Ascending aorta (tissue), 2 donors: ENCODE measurements at regions not wholly inside any gene's neighbourhood (a gene's known extent, or its start where the extent isn't known, plus 50 kb on each side); places are given as distances from the start of the nearest gene placed in this dataset.

Source experiments
- DNase-seq, 2 donors: peaks; one replicate each; pipeline ENCODE4 v3.0.0-alpha.2; 2019; ENCODE audit warnings: low spot score in 2 of 2
- H3K27ac ChIP-seq, 2 donors: fragments of 200-600 bp; sonication (generic); one replicate each; pipeline ENCODE4 v1.5.1; 2016 to 2017; ENCODE audit warnings: mild to moderate bottlenecking in 1 of 2
- H3K27me3 ChIP-seq: fragments of 200-600 bp; sonication (generic); one replicate; pipeline ENCODE4 v1.5.1; 2017
- H3K36me3 ChIP-seq, 2 donors: fragments of 200-600 bp; sonication (generic); one replicate each; pipeline ENCODE4 v1.5.1; 2016
- H3K4me1 ChIP-seq, 2 donors: fragments of 200-600 bp; sonication (generic); one replicate each; pipeline ENCODE4 v1.5.1; 2016 to 2017; ENCODE audit warnings: mild to moderate bottlenecking in 1 of 2
- H3K4me3 ChIP-seq, 2 donors: fragments of 200-600 bp; sonication (generic); one replicate each; pipeline ENCODE4 v1.5.1; 2016 to 2017; ENCODE audit warnings: mild to moderate bottlenecking in 1 of 2
- H3K9me3 ChIP-seq, 2 donors: fragments of 200-600 bp; sonication (generic); one replicate each; pipeline ENCODE4 v1.5.1; 2016
- intact Hi-C: fragments of 100-400 bp; cut with DNase I; formaldehyde crosslinking; loops from one replicate; pipeline ENCODE4 v1.15.1; 2023
- TF ChIP-seq, protein P1 (sequence below), 3 experiments: fragments of 200-600 bp in 2 of 3; fragments of 450-650 bp in 1 of 3; sonication (generic) in 2 of 3; IDR thresholded peaks; one replicate each; pipeline ENCODE4 v1.5.1; 2016 to 2019; ENCODE audit warnings: antibody characterized with exemption in 3 of 3, mild to moderate bottlenecking in 1 of 3, moderate library complexity in 1 of 3

DNA sequence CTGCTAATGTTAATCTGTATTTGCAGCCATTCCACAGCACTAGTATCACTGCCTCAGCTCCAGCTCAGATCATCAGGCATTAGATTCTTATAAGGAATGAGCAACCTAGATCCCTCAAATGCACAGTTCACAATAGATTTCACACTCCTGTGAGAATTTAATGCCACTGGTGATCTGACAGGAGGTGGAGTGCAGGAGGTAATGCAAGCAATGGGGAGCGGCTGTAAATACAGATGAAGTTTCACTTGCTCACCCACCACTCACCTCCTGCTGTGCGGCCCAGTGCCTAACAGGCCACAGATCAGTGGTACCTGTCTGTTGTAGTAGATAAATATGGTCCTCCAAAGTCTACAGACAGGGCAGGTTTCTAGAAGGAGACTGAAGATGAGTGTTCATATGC is 97.7 kb upstream of the TMEFF2 start:
- no peaks in the 10 kb centered on the region for H3K27me3 ChIP-seq
- intact Hi-C loops = no loop called here
- no peak overlapping the region for H3K27ac ChIP-seq
- no peaks in the 10 kb centered on the region for H3K36me3 ChIP-seq
- no peaks in the 10 kb centered on the region for H3K9me3 ChIP-seq
- no peak overlapping the region for H3K4me3 ChIP-seq
- H3K4me1 ChIP-seq = no peaks in the 10 kb centered on the region
- TF ChIP-seq, protein P1, sequence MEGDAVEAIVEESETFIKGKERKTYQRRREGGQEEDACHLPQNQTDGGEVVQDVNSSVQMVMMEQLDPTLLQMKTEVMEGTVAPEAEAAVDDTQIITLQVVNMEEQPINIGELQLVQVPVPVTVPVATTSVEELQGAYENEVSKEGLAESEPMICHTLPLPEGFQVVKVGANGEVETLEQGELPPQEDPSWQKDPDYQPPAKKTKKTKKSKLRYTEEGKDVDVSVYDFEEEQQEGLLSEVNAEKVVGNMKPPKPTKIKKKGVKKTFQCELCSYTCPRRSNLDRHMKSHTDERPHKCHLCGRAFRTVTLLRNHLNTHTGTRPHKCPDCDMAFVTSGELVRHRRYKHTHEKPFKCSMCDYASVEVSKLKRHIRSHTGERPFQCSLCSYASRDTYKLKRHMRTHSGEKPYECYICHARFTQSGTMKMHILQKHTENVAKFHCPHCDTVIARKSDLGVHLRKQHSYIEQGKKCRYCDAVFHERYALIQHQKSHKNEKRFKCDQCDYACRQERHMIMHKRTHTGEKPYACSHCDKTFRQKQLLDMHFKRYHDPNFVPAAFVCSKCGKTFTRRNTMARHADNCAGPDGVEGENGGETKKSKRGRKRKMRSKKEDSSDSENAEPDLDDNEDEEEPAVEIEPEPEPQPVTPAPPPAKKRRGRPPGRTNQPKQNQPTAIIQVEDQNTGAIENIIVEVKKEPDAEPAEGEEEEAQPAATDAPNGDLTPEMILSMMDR (IDR thresholded peaks at IDR 0.05) = no peak
- no peak for DNase-seq

DNA sequence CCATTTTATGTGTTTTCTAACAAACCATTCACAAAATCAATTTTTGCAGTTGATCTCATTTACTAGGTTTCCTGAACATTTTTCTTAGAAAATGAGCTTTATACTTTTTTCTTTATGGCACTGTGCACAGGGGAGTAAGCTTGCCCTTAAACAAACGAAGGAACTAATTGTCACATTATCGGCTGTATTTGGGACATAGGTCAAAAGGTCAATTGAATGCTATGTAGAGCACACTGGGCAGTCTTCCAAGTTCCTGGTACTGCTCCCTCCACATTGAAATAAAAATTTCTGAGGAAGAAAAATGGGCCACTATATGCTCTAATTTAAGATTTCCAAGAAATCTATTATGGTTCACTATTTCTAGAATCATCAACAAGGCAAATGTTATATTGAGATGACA is 93.6 kb upstream of the TMEFF2 start:
- Histone ChIP-seq H3K9me3 (no peaks in the 10 kb centered on the region), H3K27ac (no peak overlapping the region), H3K36me3 (no peaks in the 10 kb centered on the region), H3K27me3 (no peaks in the 10 kb centered on the region), H3K4me1 (no peaks in the 10 kb centered on the region), H3K4me3 (no peak overlapping the region)
- no peak for DNase-seq
- intact Hi-C loops = no loop called here
- TF ChIP-seq, protein P1 (IDR thresholded peaks at IDR 0.05) = no peak

DNA sequence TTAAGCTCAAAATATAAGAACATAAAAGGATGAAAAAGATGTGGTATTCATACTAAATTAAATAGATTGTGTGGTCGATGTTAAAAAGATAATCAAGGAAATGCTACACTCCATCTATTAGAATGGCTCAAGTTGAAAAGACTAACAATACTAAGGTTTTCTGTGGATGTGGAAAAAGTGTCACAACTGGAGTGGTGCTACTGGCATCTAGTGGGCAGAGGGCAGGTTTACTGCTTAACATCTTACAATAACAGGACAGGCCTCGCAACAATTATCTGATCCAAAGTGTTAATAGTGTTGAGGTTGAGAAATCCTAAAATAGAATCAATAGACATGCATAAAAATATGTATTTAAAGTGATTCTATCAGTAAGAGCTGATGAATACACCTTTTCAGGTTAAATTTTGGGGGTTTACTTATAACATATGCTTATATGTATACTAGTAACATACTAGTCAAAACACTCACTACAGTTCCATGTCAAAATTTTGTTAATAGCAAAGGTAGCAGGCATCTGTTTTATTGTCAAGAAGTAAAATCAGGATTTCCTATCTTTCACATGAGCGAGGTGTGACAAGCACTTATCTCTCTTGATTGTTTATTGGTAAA is 91.5 kb upstream of the TMEFF2 start:
- intact Hi-C loops = no loop called here
- Histone ChIP-seq H3K4me3 (no peak overlapping the region), H3K36me3 (no peaks in the 10 kb centered on the region), H3K27me3 (no peaks in the 10 kb centered on the region), H3K27ac (no peak overlapping the region), H3K4me1 (no peaks in the 10 kb centered on the region), H3K9me3 (no peaks in the 10 kb centered on the region)
- TF ChIP-seq, protein P1 (IDR thresholded peaks at IDR 0.05) = no peak
- no peak for DNase-seq

DNA sequence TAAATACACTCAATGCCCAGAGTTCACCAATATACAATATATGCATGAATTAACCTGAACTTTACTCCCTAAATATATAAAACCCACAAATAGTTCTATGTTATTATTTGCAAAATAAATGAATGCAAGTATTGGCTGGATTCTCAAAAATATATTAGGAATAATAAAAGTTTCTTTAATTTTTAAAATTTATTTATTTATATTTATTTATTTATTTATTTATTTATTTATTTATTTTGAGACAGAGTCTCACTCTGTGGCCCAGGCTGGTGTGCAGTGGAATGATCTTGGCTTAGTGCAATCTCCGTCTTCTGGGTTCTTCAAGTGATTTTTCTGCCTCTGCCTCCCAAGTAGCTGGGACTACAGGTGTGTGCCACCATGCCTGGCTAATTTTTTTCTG is 88.7 kb upstream of the TMEFF2 start:
- TF ChIP-seq, protein P1 (IDR thresholded peaks at IDR 0.05) = no peak
- no peak overlapping the region for H3K4me3 ChIP-seq
- H3K9me3 ChIP-seq = no peaks in the 10 kb centered on the region
- intact Hi-C loops = no loop called here
- DNase-seq = no peak
- no peaks in the 10 kb centered on the region for H3K27me3 ChIP-seq
- H3K27ac ChIP-seq = no peak overlapping the region
- H3K4me1 ChIP-seq = no peaks in the 10 kb centered on the region
- no peaks in the 10 kb centered on the region for H3K36me3 ChIP-seq

DNA sequence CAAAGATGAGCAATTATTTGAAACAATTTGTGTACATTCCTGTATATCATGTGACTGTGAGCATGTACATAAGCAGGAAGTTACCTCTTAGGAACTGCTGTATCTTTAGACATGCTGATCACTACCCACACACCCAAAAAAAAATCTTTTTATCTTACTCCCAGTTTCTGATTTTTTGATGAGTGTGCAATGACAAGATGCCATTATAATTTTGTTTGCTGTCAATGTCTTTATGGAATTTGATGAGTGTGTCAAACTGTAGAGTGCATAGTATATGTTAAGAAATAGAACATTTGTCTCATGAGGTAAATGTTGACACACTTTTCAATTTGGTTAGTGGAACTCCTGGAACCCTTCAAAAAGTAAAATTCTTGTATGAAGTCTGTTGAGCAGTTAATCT is 84.0 kb upstream of the TMEFF2 start:
- H3K27me3 ChIP-seq = no peaks in the 10 kb centered on the region
- TF ChIP-seq, protein P1 (IDR thresholded peaks at IDR 0.05) = no peak
- H3K4me1 ChIP-seq = no peaks in the 10 kb centered on the region
- intact Hi-C loops = no loop called here
- DNase-seq = no peak
- no peak overlapping the region for H3K4me3 ChIP-seq
- no peaks in the 10 kb centered on the region for H3K36me3 ChIP-seq
- no peak overlapping the region for H3K27ac ChIP-seq
- H3K9me3 ChIP-seq = no peaks in the 10 kb centered on the region
